GM18909 (cell line): ENCODE measurements at regions not wholly inside any gene's neighbourhood (a gene's known extent, or its start where the extent isn't known, plus 50 kb on each side); places are given as distances from the start of the nearest gene placed in this dataset.

Experiments
- ATAC-seq: cut with Tn5 transposase; IDR thresholded peaks from one replicate; pipeline ENCODE4 v1.9.1; 2021; ENCODE audit warnings: mild to moderate bottlenecking; ENCODE audit not compliant: unreplicated experiment, poor library complexity

- ATAC-seq = no peak
These were observed 165.8 kb upstream of the ANKH start for GRCh38 chr5:15037247-15037908.

- ATAC-seq = no peak
These were observed 162.8 kb upstream of the ANKH start for GRCh38 chr5:15034379-15034778.

GRCh38 chr5:15031180-15031579, 159.6 kb upstream of the ANKH start:
- ATAC-seq = no peak

GRCh38 chr5:15027764-15028163, 156.2 kb upstream of the ANKH start:
- no peak for ATAC-seq

GRCh38 chr5:15026944-15027343, 155.4 kb upstream of the ANKH start:
- no peak for ATAC-seq

- no peak for ATAC-seq
These were observed 154.7 kb upstream of the ANKH start for GRCh38 chr5:15026011-15026893.

- no peak for ATAC-seq
These were observed 152.3 kb upstream of the ANKH start for GRCh38 chr5:15023846-15024245.

GRCh38 chr5:15023266-15023665, 151.7 kb upstream of the ANKH start:
- ATAC-seq = no peak

- no peak for ATAC-seq
These were observed 149.9 kb upstream of the ANKH start for GRCh38 chr5:15021266-15022046.

- no peak for ATAC-seq
These were observed 149.2 kb upstream of the ANKH start for GRCh38 chr5:15020736-15021135.

GRCh38 chr5:15014809-15015208, 143.2 kb upstream of the ANKH start:
- ATAC-seq = no peak

- no peak for ATAC-seq
These were observed 142.3 kb upstream of the ANKH start for GRCh38 chr5:15013654-15014463.

- ATAC-seq = no peak
These were observed 140.5 kb upstream of the ANKH start for GRCh38 chr5:15012061-15012460.

- no peak for ATAC-seq
These were observed 139.4 kb upstream of the ANKH start for GRCh38 chr5:15010936-15011335.

GRCh38 chr5:15009420-15009819, 137.8 kb upstream of the ANKH start:
- no peak for ATAC-seq

- no peak for ATAC-seq
These were observed 137.3 kb upstream of the ANKH start for GRCh38 chr5:15008921-15009320.

- no peak for ATAC-seq
These were observed 136.9 kb upstream of the ANKH start for GRCh38 chr5:15008476-15008875.

- no peak for ATAC-seq
These were observed 136.1 kb upstream of the ANKH start for GRCh38 chr5:15007646-15008045.

GRCh38 chr5:15004506-15004905, 132.9 kb upstream of the ANKH start:
- no peak for ATAC-seq

GRCh38 chr5:15003511-15003920, 131.9 kb upstream of the ANKH start:
- ATAC-seq = peak; percentile 94
